GM19240 (cell line): ENCODE measurements at regions not wholly inside any gene's neighbourhood (a gene's known extent, or its start where the extent isn't known, plus 50 kb on each side); places are given as distances from the start of the nearest gene placed in this dataset.
"Not testable (repeated sequence)": the region's sequence is repeated elsewhere in the genome, so short reads cannot be mapped to it uniquely, and the experiment has no call there.

Experiments
- DNase-seq: peaks from one replicate; pipeline ENCODE4 v3.0.0; 2011; ENCODE audit warnings: low spot score; ENCODE audit not compliant: insufficient read length

GRCh38 chr1:189782295-189782694, 695.4 kb downstream of the BRINP3 start:
- DNase-seq: no peak

GRCh38 chr1:189783456-189783855, 694.2 kb downstream of the BRINP3 start:
- DNase-seq: no peak

GRCh38 chr1:189786761-189787160, 690.9 kb downstream of the BRINP3 start:
- DNase-seq: no peak

GRCh38 chr1:189787201-189787600, 690.5 kb downstream of the BRINP3 start:
- no peak for DNase-seq

- DNase-seq: no peak
Observed at GRCh38 chr1:189790335-189790734, 687.3 kb downstream of the BRINP3 start.

GRCh38 chr1:189803364-189803763, 674.3 kb downstream of the BRINP3 start:
- DNase-seq: no peak

GRCh38 chr1:189804352-189804751, 673.3 kb downstream of the BRINP3 start:
- DNase-seq: no peak

- no peak for DNase-seq
Observed at GRCh38 chr1:189805735-189806134, 671.9 kb downstream of the BRINP3 start.

GRCh38 chr1:189810639-189811038, 667.0 kb downstream of the BRINP3 start:
- DNase-seq: not testable (repeated sequence)

- no peak for DNase-seq
Observed at GRCh38 chr1:189811960-189812359, 665.7 kb downstream of the BRINP3 start.

GRCh38 chr1:189816558-189816957, 661.1 kb downstream of the BRINP3 start:
- DNase-seq: no peak

GRCh38 chr1:189819751-189820150, 657.9 kb downstream of the BRINP3 start:
- no peak for DNase-seq

GRCh38 chr1:189821833-189822232, 655.8 kb downstream of the BRINP3 start:
- no peak for DNase-seq

GRCh38 chr1:189834813-189835212, 642.9 kb downstream of the BRINP3 start:
- no peak for DNase-seq

- DNase-seq: no peak
Observed at GRCh38 chr1:189847613-189848012, 630.1 kb downstream of the BRINP3 start.

GRCh38 chr1:189851806-189852367, 625.8 kb downstream of the BRINP3 start:
- DNase-seq: no peak

GRCh38 chr1:189859385-189859977, 618.2 kb downstream of the BRINP3 start:
- no peak for DNase-seq

GRCh38 chr1:189866606-189867005, 611.1 kb downstream of the BRINP3 start:
- no peak for DNase-seq

GRCh38 chr1:189868021-189868420, 609.6 kb downstream of the BRINP3 start:
- no peak for DNase-seq

GRCh38 chr1:189874715-189875435, 602.8 kb downstream of the BRINP3 start:
- no peak for DNase-seq

GRCh38 chr1:189880135-189880534, 597.5 kb downstream of the BRINP3 start:
- DNase-seq: no peak

GRCh38 chr1:189899686-189900425, 577.8 kb downstream of the BRINP3 start:
- DNase-seq: no peak
